Keratinocyte (primary cell): ENCODE measurements at regions not wholly inside any gene's neighbourhood (a gene's known extent, or its start where the extent isn't known, plus 50 kb on each side); places are given as distances from the start of the nearest gene placed in this dataset.

Experiments
- DNase-seq: peaks from one replicate; pipeline ENCODE4 v3.0.0-alpha.2; 2011; ENCODE audit warnings: low read depth, missing footprints, low spot score
- FAIRE-seq: peaks from 2 replicates; lab custom pipeline; 2011; peaks lifted over from hg19 to GRCh38; lab: Jason Lieb, UNC
- H2AFZ ChIP-seq: 2 replicates; pipeline ENCODE4 v1.6.0; 2012; ENCODE audit warnings: low read length, control low read depth, inconsistent platforms; ENCODE audit not compliant: control insufficient read depth
- H3K27ac ChIP-seq: 2 replicates; pipeline ENCODE4 v1.5.1; 2011; ENCODE audit warnings: low read length; ENCODE audit not compliant: control insufficient read depth, insufficient read depth
- H3K27me3 ChIP-seq: 3 replicates; pipeline ENCODE4 v1.6.0; 2011; ENCODE audit warnings: low read length; ENCODE audit not compliant: control insufficient read depth, insufficient read depth; ENCODE audit errors: extremely low read depth
- H3K36me3 ChIP-seq, 2 experiments: 2 replicates in 1 of 2; 3 replicates in 1 of 2; pipeline ENCODE4 v1.5.1; 2011; ENCODE audit warnings: low read length in 2 of 2, mild to moderate bottlenecking in 1 of 2; ENCODE audit not compliant: control insufficient read depth in 2 of 2, insufficient read depth in 2 of 2; ENCODE audit errors: extremely low read depth in 1 of 2
- H3K4me1 ChIP-seq: 3 replicates; pipeline ENCODE4 v1.5.1; 2011; ENCODE audit warnings: low read length; ENCODE audit not compliant: control insufficient read depth, insufficient read depth; ENCODE audit errors: extremely low read depth
- H3K4me2 ChIP-seq: 3 replicates; pipeline ENCODE4 v1.6.0; 2011; ENCODE audit warnings: low read depth, low read length; ENCODE audit not compliant: control insufficient read depth, insufficient read depth; ENCODE audit errors: extremely low read depth
- H3K4me3 ChIP-seq, 3 experiments: fragments of 200-600 bp in 1 of 3; sonication (generic) in 1 of 3; 2 replicates in 2 of 3; 3 replicates in 1 of 3; pipeline ENCODE4 v1.5.1; 2011 to 2016; ENCODE audit warnings: low read length in 3 of 3, mild to moderate bottlenecking in 3 of 3, control low read depth in 2 of 3, inconsistent platforms in 1 of 3, low read depth in 1 of 3, mixed read lengths in 1 of 3, mixed run types in 1 of 3, moderate library complexity in 1 of 3; ENCODE audit not compliant: control insufficient read depth in 2 of 3, insufficient read depth in 2 of 3; ENCODE audit errors: extremely low read depth in 1 of 3
- H3K79me2 ChIP-seq: 2 replicates; pipeline ENCODE4 v1.6.0; 2012; ENCODE audit warnings: low read length; ENCODE audit not compliant: control insufficient read depth, insufficient read depth
- H3K9ac ChIP-seq: 3 replicates; pipeline ENCODE4 v1.6.0; 2011; ENCODE audit warnings: low read length; ENCODE audit not compliant: control insufficient read depth, insufficient read depth; ENCODE audit errors: extremely low read depth
- H3K9me1 ChIP-seq: 3 replicates; pipeline ENCODE4 v1.6.0; 2011; ENCODE audit warnings: low read length; ENCODE audit not compliant: control insufficient read depth, insufficient read depth; ENCODE audit errors: extremely low read depth
- H3K9me3 ChIP-seq: 2 replicates; pipeline ENCODE4 v1.5.1; 2012; ENCODE audit warnings: low read depth, low read length; ENCODE audit not compliant: control insufficient read depth
- H4K20me1 ChIP-seq: 3 replicates; pipeline ENCODE4 v1.6.0; 2011; ENCODE audit warnings: low read length; ENCODE audit not compliant: control insufficient read depth, insufficient read depth; ENCODE audit errors: extremely low read depth
- CTCF ChIP-seq, 3 experiments: IDR thresholded peaks in 1 of 3; conservative IDR thresholded peaks in 1 of 3; optimal IDR thresholded peaks in 1 of 3; 2 replicates in 2 of 3; 3 replicates in 1 of 3; pipeline versions ENCODE3 to v1.5.1; 2011; ENCODE audit warnings: low read length in 3 of 3, mild to moderate bottlenecking in 3 of 3, moderate library complexity in 2 of 3, control low read depth in 1 of 3, inconsistent platforms in 1 of 3; ENCODE audit not compliant: insufficient read depth in 2 of 3; ENCODE audit errors: extremely low read depth in 1 of 3
- EZH2 ChIP-seq: IDR thresholded peaks from one replicate; pipeline ENCODE4 v1.6.1; 2012; ENCODE audit warnings: inconsistent platforms, mild to moderate bottlenecking, low read length, moderate library complexity
- dilution Hi-C: fragments of 300-500 bp; cut with MboI; formaldehyde crosslinking; loops from one replicate; pipeline ENCODE4 v1.7.0; 2020; ENCODE audit warnings: low sequenced_read_pairs; ENCODE audit not compliant: extremely low pct_ligation_motif_present

- DNase-seq (no peak), FAIRE-seq (no peak)
- dilution Hi-C loops = no loop called here
- no peaks in the 10 kb centered on the region for H3K79me2 ChIP-seq
- no peaks in the 10 kb centered on the region for H3K9me3 ChIP-seq
- H3K4me2 ChIP-seq = no peak overlapping the region
- H3K9me1 ChIP-seq = no peaks in the 10 kb centered on the region
- TF ChIP-seq EZH2 = no peak
- no peak for TF ChIP-seq CTCF (optimal IDR thresholded peaks at IDR 0.05 in 1 of 3, IDR thresholded peaks at IDR 0.05 in 1 of 3, conservative IDR thresholded peaks at IDR 0.05 in 1 of 3; ENCODE audit: extremely low read depth in 1 of 3, insufficient read depth in 2 of 3, low read length in 3 of 3)
- no peak overlapping the region for H3K4me3 ChIP-seq
- no peak overlapping the region for H3K27ac ChIP-seq
- H2AFZ ChIP-seq = no peak overlapping the region
- no peaks in the 10 kb centered on the region for H4K20me1 ChIP-seq
- no peaks in the 10 kb centered on the region for H3K27me3 ChIP-seq
- peaks cover 4% of the 10 kb centered on the region for H3K4me1 ChIP-seq
- no peak overlapping the region for H3K9ac ChIP-seq
- no peaks in the 10 kb centered on the region for H3K36me3 ChIP-seq
Observed at GRCh38 chr4:163865010-163865409, 370.5 kb downstream of the TMA16 start.

GRCh38 chr4:163866728-163867315 is 372.3 kb downstream of the TMA16 start:
- peak overlapping the region; percentile 79 for H3K4me2 ChIP-seq
- peak overlapping the region in 1 of 3 experiments; percentile 51 for H3K4me3 ChIP-seq

More at GRCh38 chr4:163866728-163867315, 372.3 kb downstream of the TMA16 start:
- H3K9me3 ChIP-seq = no peaks in the 10 kb centered on the region
- H3K27ac ChIP-seq = peak overlapping the region; percentile 63
- H4K20me1 ChIP-seq = no peaks in the 10 kb centered on the region
- peak; percentile 81 for DNase-seq
- TF ChIP-seq EZH2 (no peak), CTCF (optimal IDR thresholded peaks at IDR 0.05 in 1 of 3, IDR thresholded peaks at IDR 0.05 in 1 of 3, conservative IDR thresholded peaks at IDR 0.05 in 1 of 3; ENCODE audit: extremely low read depth in 1 of 3, insufficient read depth in 2 of 3, low read length in 3 of 3) (no peak)
- H3K27me3 ChIP-seq = no peaks in the 10 kb centered on the region
- H3K4me1 ChIP-seq = peaks cover 4% of the 10 kb centered on the region
- FAIRE-seq = peak; percentile 82
- peak overlapping the region; percentile 86 for H2AFZ ChIP-seq
- no peaks in the 10 kb centered on the region for H3K9me1 ChIP-seq
- no peaks in the 10 kb centered on the region for H3K79me2 ChIP-seq
- dilution Hi-C loops = no loop called here
- H3K9ac ChIP-seq = no peak overlapping the region
- H3K36me3 ChIP-seq = no peaks in the 10 kb centered on the region
